ENCODE measurements at regions not wholly inside any gene's neighbourhood (a gene's known extent, or its start where the extent isn't known, plus 50 kb on each side); places are given as distances from the start of the nearest gene placed in this dataset.

GRCh38 chr4:14496969-14497368 lies 505.3 kb upstream of the CPEB2 start:
- H3K4me1 Mint-ChIP-seq (ENCODE audit: low read depth, unreplicated experiment), result no peaks in the 10 kb centered on the region
- no peak overlapping the region for H3K4me3 Mint-ChIP-seq (ENCODE audit: unreplicated experiment)
- H3K36me3 Mint-ChIP-seq (ENCODE audit: unreplicated experiment), result no peaks in the 10 kb centered on the region
- TF ChIP-seq CTCF (IDR thresholded peaks at IDR 0.05; ENCODE audit: partially characterized antibody, unreplicated experiment), result no peak
- no peak for DNase-seq
- H3K27me3 Mint-ChIP-seq (ENCODE audit: unreplicated experiment), result no peaks in the 10 kb centered on the region
- H3K27ac Mint-ChIP-seq (ENCODE audit: unreplicated experiment), result no peak overlapping the region
- no peaks in the 10 kb centered on the region for H3K9me3 Mint-ChIP-seq (ENCODE audit: unreplicated experiment)

DNA sequence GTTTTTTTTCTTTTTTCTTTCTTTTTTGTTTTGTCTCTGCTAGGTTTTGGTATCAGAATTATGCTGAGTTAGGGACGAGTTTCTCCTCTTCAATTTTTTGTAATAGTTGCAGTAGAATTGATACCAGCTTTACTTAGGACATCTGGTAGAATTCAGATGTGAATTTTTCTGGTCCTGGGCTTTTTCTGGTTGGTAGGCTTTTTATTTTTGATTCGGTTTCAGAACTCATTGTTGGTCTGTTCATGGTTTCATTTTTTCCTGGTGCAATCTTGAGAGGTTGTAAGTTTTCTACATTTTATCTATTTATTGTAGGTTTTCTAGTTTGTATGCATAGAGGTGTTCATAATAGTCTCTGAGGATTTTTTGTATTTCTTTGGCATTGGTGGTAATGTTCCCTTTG lies 498.1 kb upstream of the CPEB2 start:
- Mint-ChIP-seq H3K27ac (ENCODE audit: unreplicated experiment) (no peak overlapping the region), H3K9me3 (ENCODE audit: unreplicated experiment) (no peaks in the 10 kb centered on the region), H3K4me3 (ENCODE audit: unreplicated experiment) (no peak overlapping the region), H3K27me3 (ENCODE audit: unreplicated experiment) (no peaks in the 10 kb centered on the region), H3K36me3 (ENCODE audit: unreplicated experiment) (no peaks in the 10 kb centered on the region), H3K4me1 (ENCODE audit: low read depth, unreplicated experiment) (peaks cover 9% of the 10 kb centered on the region)
- DNase-seq, result no peak
- no peak for TF ChIP-seq CTCF (IDR thresholded peaks at IDR 0.05; ENCODE audit: partially characterized antibody, unreplicated experiment)

DNA sequence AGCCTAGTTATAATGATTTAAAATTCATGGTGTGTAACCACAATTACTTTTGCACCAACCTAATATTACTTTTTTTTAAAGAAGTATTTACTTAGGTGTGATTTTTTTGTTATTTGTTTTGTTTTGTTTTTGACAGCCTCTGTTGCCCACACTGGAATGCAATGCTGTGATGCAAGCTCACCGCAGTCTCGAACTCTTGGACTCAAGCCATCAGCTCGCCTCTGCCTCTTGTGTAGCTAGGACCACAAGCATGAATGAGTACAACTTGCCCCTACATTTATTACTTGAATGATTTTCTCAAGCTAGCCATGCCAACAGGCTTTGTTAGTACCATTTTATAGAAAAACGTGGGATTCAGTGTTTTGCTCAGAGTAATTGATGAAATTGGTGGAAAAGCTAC lies 488.8 kb upstream of the CPEB2 start:
- H3K27ac Mint-ChIP-seq (ENCODE audit: unreplicated experiment), result no peak overlapping the region
- no peaks in the 10 kb centered on the region for H3K36me3 Mint-ChIP-seq (ENCODE audit: unreplicated experiment)
- no peak overlapping the region for H3K4me3 Mint-ChIP-seq (ENCODE audit: unreplicated experiment)
- no peaks in the 10 kb centered on the region for H3K9me3 Mint-ChIP-seq (ENCODE audit: unreplicated experiment)
- peaks cover 2% of the 10 kb centered on the region for H3K4me1 Mint-ChIP-seq (ENCODE audit: low read depth, unreplicated experiment)
- TF ChIP-seq CTCF (IDR thresholded peaks at IDR 0.05; ENCODE audit: partially characterized antibody, unreplicated experiment), result no peak
- no peak for DNase-seq
- no peaks in the 10 kb centered on the region for H3K27me3 Mint-ChIP-seq (ENCODE audit: unreplicated experiment)

- Mint-ChIP-seq H3K4me3 (ENCODE audit: unreplicated experiment) (no peak overlapping the region), H3K9me3 (ENCODE audit: unreplicated experiment) (no peaks in the 10 kb centered on the region), H3K27me3 (ENCODE audit: unreplicated experiment) (no peaks in the 10 kb centered on the region), H3K4me1 (ENCODE audit: low read depth, unreplicated experiment) (no peaks in the 10 kb centered on the region), H3K27ac (ENCODE audit: unreplicated experiment) (no peak overlapping the region), H3K36me3 (ENCODE audit: unreplicated experiment) (no peaks in the 10 kb centered on the region)
- no peak for DNase-seq
- no peak for TF ChIP-seq CTCF (IDR thresholded peaks at IDR 0.05; ENCODE audit: partially characterized antibody, unreplicated experiment)
Observed at GRCh38 chr4:14515556-14515955, 486.7 kb upstream of the CPEB2 start.

DNA sequence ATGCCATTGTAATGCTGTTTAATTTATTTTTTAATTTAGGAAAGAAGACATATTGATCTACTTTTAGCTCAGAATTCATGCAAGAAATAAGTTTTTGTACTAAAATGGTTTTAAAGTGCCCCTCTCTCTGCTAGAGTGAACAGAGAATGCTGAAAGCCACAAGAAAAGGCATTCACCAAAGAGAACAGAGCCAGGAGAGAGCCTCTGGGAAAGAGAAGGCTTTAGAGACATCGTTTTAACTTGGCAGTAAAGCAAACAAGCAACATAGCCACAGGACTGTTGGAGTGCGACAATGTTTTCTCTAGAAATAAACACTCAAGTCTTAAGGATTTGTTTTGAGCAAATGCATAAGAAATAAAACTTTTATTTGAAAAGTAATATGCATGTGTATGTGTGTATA lies 484.1 kb upstream of the CPEB2 start:
- no peaks in the 10 kb centered on the region for H3K27me3 Mint-ChIP-seq (ENCODE audit: unreplicated experiment)
- peaks cover 2% of the 10 kb centered on the region for H3K9me3 Mint-ChIP-seq (ENCODE audit: unreplicated experiment)
- H3K36me3 Mint-ChIP-seq (ENCODE audit: unreplicated experiment), result no peaks in the 10 kb centered on the region
- no peak overlapping the region for H3K4me3 Mint-ChIP-seq (ENCODE audit: unreplicated experiment)
- no peaks in the 10 kb centered on the region for H3K4me1 Mint-ChIP-seq (ENCODE audit: low read depth, unreplicated experiment)
- no peak overlapping the region for H3K27ac Mint-ChIP-seq (ENCODE audit: unreplicated experiment)
- no peak for DNase-seq
- TF ChIP-seq CTCF (IDR thresholded peaks at IDR 0.05; ENCODE audit: partially characterized antibody, unreplicated experiment), result no peak

Data from glutamatergic neuron (in vitro differentiated cells).